LHCN-M2 (cell line): ENCODE measurements at regions not wholly inside any gene's neighbourhood (a gene's known extent, or its start where the extent isn't known, plus 50 kb on each side); places are given as distances from the start of the nearest gene placed in this dataset.
A peak's percentile ranks its signal among the peaks of the same experiment; 100 is the strongest.
"Not testable (repeated sequence)": the region's sequence is repeated elsewhere in the genome, so short reads cannot be mapped to it uniquely, and the experiment has no call there.

Experiments
- DNase-seq: peaks from one replicate; pipeline ENCODE4 v3.0.0-alpha.2; 2012; ENCODE audit warnings: low read depth

DNA sequence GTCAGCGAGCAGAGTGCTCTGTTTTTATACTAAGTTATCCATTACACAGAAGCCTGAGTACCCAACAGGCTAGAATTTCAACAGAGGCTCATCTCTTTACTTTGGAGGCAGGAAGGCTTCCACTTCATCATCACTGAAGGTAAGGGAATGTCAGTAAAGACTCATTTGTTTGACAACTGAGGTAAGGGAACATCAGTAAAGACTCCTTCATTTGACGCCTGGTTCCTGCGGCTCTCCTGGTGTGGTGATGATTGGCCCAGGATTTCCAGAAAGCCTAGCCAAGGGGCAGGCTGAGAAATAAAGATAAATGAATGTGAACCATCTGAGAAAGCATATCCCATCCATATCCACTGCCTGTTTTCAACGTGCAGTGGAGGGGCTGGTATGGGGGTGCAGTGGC lies 244.6 kb upstream of the ECI2 start:
- no peak for DNase-seq

DNA sequence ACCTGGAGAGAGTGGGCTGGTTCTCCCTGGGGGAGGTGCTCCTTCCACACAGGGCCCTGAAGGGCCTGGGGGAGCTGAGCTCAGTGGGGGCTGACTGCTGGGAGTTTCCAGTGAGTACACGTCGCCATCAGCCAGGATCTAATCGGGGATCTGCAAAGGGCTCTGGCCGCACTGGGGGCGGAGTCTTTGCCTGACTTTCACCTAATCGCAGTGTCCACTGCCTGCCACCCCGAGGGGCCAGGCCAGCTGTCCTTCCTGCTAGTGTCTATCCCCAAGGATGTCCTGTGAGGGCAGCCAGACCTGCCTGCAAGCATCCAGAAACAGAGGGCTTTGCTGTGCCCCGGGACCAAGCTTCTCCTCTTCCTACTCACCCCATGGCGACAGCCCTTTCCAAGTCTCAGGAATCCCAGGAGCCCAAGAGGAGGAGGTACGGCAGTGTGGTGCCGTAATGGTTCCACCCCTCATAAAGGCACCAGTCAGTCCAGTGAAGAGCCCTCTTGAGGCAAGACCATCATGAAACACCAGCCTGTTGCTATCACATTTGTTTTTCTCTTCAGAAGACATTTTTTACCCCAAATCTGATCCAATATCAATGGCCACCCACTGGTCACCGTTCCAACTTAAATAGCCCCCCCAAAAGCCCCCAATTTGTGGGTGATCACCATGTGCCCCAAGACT lies 243.1 kb upstream of the ECI2 start:
- DNase-seq: no peak

DNA sequence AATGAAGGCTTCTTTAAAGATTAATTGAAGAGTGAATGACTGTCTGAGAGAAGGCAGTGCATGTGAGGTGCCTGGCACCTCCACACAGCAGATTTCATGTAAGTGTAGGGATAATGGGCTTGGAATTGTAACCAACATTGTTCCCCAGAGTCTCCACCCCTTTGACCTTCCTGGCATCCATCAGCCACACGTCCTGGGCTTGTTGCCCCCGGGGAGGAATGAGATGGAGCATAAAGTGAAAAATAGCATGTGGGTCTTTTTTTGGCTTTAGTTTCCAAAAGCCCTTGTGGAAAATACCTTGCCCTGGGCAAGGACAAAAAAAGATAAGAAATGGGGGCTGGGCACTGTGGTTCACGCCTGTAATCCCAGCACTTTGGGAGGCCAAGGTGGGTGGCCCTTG lies 242.2 kb upstream of the ECI2 start:
- DNase-seq: no peak

DNA sequence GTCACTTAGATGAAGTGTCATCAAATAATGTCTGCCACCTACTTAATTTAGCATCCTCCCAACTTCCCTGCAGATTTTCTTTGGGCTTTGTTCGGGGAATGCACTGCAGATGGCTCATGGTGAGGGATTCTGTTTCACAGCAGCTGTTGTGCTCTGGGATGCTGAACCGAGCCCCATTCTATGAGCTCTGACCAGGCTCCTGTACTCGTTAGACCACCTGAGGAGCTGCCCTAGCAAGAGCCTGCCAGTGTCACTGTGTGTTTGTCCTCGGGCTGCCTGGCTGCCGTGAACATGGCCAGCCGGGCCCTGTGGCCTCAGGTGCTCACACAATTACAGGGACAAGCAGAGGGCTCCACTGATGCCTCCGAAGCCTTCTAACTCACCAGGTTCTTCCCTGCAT lies 238.8 kb upstream of the ECI2 start:
- DNase-seq: no peak

DNA sequence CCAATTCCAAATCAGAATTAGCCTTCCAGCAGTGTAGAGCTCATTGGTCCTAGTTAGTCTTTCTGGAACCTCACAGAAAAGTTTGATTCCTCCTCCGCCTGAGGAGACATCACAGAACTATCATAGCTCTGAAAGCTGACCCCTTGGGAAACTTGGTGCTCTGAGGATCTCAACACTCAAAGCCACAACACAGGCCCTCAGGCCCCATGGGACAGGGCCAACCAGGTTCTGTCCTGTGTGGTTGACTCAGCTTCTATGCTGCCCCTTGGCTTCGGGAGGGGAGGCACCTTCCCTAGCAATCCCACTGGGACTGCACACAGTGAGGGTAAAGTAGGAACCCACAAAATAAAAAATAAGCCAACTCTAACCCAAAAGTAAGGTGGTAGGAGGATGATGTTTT lies 237.5 kb upstream of the ECI2 start:
- DNase-seq: no peak

DNA sequence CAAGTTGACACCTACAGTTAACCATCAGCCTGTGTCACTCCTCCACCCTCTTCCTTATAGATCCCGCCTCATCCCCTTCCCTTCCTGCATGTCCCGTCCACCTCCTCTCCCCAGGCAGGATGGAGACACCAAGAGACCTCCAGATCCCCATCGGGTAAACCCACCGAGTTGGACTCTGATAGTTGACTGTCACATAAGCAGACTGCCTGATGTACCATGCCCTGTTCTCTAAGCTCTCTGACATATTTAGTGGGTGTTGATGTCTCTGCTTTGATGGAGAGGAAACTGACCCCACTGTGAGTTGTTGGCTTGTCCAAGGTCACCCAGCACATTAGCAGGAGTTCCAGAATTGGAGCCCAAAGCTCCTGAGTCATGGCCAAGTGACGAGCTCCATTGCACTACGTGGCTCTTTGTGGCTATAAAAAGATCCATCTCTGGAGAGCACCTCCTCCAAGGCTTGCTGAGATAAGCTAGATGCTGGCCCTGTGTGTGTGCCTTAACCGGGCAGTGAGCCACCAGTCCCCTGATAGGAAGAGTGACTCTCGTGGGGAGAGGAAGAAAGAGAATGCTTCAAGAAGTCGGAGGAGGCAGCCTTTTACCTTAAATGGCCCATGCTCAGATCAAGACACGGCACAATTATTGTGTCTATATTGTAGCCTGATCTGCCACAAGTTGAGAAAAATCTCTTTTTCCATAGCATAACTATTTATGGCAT lies 236.0 kb upstream of the ECI2 start:
- DNase-seq: peak; percentile 57

DNA sequence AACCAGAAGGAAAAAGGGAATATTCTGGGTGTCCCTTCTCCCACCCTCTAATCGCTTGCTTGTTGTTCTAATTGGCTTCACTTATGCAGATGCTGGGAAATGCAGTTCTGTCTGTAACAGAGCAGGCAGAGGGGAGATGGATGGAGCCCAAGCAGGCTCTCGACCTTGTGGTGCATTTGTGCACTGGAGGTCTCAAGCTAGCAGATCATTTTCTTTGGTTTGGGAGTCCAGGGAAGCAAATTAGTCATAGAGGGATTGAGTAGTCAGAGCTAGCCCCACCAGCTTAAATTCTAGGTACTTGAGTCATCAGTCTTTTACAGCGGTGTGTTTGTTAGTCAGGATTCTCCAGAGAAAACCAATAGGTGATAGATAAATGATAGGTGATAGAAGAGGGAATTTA lies 234.7 kb upstream of the ECI2 start:
- peak; percentile 95 for DNase-seq

DNA sequence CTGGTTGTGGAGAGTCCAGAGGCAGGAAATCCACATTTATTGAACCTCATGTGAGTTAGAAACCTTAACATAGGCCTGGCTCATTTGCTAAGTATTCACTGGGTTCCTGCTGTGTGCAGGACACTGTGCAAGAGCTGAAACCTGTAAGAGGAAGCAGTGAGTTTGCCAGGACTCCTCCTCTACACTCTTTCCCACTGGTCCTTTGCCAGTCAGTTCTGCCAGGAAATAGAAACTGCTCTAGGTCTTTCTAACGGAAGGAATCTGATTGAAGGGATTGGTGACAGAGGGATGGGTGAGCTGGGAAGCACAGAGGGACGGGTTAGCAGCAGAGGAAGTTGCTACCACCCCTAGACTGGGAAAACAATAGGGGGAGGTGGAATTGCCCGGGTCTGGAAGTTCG lies 234.2 kb upstream of the ECI2 start:
- peak; percentile 65 for DNase-seq

DNA sequence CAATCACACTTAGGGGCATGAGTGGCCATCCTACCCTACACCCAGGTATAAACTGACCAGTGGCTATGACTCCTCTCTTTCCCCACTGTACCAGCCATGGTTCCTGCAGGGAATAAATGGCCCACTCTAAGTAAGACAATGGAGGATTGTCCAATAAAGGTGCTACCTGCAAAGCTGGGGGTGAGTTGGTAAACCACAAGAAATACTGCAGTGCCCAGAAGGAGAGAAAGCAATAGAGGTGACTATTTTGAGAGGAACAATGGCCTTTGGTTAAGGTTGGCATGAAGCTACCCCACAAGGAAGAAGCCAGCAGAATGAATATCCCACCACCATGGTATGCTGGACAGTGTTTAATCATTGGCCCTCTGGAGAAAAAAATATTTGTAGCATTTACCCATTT lies 233.3 kb upstream of the ECI2 start:
- no peak for DNase-seq

DNA sequence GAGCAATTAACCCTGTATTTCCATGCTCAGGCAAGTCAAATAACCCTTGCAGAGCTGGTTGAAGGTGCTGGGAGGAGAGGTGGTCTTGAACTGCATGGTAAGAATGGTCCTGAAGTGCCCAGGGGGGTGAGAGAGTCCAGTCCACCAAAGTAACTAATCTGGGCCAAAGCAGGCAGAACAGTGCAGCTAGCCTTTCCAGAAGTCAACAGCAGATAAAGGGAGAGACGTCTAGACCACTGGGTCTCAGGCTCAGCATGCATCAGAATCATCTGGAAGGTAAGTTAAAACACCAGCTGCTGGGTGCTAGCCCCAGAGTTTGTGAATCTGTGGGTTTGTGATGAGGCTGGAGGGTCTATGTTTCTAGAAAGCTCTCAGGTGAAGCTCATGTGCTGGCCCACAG lies 232.3 kb upstream of the ECI2 start:
- no peak for DNase-seq

DNA sequence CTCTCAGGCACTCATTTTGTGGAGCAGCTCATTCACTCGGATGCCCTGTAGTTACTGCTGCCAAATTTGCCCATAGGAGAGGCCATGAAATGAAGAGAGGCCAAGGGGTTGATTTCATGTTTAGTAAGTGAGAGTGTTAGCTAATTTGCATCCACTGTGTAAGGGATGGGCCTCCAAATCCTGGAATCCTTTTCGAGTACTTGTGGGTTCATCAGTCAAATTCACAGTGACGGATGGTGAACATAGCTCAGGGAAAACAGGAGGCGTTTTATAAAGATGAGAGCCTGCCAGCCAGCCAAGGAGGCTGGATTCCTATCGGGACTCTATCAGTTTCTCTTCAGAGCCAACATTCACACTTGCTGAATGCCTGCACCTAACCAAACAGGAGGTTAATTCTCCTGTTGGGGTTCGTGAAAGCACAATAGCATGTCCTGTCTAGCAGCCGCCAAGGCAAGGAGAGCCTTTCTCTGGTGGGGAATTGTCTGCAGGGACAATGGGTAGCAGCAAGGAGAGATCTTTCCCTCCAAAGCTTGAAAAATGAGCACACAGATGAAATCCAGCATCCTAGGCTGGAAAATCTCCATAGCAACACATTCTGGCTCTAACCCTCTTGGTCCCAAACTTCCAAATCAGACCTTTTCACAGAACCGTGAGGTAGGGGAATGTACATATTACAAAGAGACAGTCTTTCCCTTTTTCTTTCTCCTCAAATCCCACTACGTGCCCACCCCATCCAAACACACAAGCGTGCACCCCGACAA lies 231.4 kb upstream of the ECI2 start:
- no peak for DNase-seq

DNA sequence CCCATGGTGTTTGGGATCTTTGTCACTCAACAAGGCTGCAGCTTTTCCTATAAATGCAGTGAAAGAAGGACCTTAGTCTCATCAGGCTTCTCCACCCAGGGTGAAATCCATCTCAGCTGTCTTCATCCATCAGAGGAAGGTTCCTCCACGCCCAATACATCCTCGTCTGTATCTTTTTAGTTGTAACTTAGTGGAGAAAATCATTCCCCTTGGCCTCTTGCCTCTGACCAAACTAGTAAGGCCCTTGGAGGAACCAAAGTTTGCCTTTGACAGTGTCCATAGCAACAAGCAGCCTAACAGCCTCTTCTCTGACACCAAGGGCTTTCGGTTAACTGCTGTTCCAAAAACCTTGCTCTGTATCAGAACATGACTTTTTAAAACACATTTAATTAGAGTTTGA lies 230.3 kb upstream of the ECI2 start:
- no peak for DNase-seq

DNA sequence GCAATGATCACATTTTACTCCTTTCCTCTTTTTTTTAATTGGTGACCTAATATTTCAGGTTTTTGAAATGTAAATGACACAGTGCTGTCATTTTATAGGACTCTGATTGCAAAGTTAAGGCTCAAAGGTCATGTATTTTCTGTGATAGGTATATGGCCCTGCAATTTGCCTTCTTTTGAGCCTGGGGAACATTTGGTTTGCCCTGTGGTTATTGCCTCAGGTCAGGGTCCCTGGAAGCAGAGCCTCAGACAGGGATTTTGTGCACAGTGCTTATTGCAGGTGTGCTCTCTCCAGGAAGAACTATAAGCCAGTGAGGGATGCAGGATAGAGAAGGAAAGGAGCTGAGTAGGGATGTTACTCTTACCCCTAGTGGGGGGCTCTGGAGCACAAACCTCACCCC lies 229.3 kb upstream of the ECI2 start:
- no peak for DNase-seq

DNA sequence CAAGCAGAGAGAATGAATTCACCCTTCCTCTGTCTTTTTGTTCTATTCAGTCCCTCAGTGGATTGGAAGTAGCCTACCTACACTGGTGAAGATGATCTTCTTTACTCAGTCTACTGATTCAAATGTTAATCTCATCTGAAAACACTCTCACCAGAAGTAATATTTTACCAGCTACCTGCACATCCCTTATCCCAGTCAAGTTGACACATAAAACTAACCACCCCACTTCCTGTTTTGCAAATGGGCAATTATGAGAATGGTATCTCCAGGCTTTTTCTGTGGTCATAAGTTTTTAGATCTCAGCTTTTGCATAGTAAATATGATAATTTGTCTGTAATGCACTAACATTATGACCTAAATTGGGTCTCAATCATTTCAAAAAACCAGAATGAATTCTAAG lies 228.8 kb upstream of the ECI2 start:
- no peak for DNase-seq

DNA sequence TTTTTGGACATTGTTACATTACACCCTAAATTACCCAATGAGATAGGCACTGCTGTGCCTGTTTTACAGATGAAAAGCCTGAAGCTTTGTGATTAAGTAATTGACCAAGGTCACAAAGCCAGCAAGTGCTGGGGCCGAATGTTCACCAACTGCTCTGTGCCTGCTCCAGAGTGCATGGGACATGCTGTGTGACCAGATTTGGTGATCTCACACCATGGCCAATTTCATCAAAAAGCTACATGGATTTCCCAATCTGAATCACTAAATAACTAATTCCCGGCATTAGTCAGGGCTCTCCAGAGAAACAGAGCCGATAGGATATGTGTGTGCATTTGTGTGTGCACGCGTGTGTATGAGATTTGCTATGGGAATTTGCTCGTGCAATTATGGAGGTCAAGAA lies 228.3 kb upstream of the ECI2 start:
- DNase-seq: no peak

DNA sequence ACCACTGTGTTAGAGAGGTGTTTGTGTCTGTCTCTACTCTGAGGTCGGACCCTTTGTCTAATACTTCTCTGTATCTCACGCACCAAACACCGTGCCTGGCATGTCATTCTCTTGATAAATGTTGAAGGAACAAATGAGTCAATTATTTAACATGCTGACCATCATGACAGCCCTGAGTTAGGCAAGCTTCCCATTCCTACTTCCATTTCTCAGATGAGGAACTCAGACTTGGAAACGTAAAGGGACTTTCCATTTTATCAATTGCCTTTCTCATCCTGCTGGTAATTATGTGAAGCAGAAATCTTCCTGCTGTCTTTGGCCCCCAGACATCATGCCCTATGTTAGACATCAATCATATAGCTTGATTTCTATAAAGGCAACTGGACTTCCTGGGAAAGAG lies 227.0 kb upstream of the ECI2 start:
- no peak for DNase-seq

DNA sequence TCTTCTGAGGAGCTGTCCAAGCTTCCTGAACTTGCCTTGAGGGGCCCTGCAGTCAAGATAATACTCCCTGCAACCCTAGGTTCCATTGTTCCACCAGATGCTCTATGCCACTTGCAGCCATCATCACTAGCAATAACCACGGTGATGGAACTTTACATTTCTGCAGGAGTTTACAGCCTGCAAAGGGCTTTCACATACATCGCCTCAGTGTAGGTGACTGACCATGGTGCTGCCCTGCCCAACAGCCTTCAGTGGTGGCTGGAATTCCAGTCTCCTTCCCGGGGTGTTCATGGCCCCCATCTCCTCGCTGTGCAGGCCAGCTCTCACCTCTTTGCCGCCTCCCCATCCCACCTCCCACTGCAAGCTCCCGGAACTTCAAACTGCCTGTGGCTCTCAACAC lies 225.5 kb upstream of the ECI2 start:
- no peak for DNase-seq

DNA sequence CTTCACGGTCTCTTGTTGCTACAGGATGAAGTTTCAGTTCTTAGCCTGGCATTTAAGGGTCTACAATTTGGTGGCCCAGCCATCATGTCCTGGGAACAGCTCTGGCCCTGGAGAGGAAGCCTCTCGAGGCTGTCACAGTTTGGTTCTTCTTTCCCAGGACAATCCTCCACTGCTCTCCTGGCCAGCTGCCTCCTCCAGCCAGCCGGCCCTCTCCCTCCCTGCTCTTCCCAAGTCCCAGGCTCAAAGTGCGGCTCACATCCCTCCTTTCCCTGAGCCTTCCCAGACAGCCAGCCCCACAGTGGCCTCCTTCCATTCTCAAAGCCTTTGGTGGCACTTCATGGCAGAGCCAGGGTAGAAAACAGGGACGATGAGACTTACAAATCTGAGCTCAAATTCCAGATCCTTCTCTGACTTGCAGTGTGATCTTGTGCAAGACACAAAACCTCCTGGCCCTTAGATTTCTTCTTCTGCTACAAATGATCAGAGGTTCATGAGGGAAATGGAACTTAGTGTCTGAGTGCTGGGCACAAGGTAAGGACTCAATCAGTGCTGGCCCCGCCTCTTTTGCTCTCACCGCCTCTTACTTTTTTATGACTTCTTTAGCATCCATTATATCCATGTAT lies 223.8 kb upstream of the ECI2 start:
- DNase-seq: no peak

DNA sequence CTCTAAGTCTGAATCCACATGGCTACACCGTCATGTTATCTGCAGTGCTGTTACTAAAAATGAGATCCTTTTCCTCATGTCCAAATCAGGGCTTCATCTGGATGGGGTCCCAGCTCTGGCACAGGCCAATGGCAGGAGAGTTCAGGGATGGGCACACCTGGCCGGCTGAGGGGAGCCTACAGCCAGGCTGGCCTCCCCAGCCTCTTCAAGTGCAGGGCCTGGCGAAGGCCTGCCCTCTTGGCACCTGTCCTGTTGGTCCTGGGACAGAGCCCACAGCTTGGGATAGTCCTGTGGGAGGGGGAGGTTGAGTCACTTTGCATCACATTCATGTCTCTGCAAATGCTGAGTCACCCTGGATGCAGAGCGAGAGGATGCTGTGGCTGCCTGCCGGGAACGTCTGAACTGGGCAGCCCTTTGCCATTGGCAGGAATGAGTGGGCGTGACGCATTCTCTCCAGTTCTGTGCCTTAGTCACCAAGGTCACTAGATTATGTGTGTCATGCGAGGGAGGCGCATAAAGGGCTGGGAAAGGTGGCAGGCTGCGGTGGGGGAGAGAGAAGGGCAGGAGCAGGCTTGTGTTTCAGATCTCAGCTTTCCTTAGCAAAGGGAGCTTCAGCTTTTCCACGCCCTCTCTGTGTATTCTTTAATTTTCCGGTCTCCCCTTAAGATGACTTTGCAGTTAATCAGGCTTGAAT lies 223.2 kb upstream of the ECI2 start:
- DNase-seq: peak; percentile 100

DNA sequence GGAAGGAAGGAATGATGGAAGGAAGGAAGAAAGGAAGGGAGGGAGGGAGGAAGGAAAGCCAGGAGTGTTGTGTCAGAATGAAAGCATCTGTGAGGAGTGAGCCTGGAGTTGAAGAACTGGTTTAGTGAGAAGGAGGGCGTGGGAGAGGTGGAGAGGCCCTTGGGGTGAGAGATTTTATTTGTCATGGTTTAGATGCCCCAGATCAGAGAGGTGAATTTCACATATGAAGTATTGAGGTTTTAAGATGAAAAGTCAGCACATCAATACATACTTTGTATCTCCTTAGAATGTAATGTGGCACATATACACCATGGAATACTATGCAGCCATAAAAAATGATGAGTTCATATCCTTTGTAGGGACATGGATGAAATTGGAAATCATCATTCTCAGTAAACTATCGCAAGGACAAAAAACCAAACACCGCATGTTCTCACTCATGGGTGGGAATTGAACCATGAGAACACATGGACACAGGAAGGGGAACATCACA lies 222.3 kb upstream of the ECI2 start:
- not testable (repeated sequence) for DNase-seq

DNA sequence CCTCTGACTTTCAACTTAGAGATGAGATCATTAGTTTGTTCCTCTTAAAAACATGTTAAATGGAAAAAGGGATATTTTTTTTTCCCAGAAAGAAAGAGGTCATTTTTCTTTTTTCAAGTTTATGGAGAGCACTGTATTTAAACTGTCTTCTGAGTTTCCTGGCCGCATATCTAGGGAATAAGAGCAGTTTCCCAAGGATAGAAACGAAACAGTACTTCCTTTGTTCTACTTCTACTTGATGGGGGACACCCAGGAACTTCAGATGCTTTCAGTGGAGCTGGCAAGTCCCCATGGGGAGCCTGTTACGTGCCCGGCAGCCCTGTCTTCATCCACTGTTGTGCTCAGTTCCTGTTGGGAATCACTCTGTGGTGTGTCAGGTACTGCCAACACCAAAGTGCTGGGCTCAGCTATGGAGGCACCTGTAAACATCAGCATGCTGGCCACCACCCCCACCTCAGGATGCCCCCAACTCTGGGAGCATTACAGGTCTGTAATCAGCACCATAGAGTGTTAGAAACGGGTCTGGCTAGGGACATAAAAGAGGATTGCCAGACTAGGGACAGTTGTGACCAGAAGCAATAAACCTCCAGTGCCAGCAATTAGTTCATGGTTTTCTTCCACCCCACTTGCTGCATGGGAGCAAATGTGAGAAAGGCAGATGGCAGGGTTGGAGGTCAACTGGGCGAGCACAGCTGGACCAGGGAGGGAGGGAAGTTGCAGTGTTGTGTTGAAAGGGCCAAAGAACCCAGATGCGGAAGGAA lies 221.7 kb upstream of the ECI2 start:
- DNase-seq: no peak
